H1 (cell line): ENCODE measurements at regions not wholly inside any gene's neighbourhood (a gene's known extent, or its start where the extent isn't known, plus 50 kb on each side); places are given as distances from the start of the nearest gene placed in this dataset.

Experiments used
- CTCF ChIA-PET: fragments of 300-600 bp; sonication (Branson Sonifier 250); formaldehyde crosslinking; loops from one replicate; lab custom pipeline; 2021; ENCODE audit not compliant: partially characterized antibody; lab: Charles Lee
- POLR2A ChIA-PET: fragments of 300-600 bp; sonication (Branson Sonifier 250); formaldehyde crosslinking; loops from one replicate; lab custom pipeline; 2021; ENCODE audit warnings: inconsistent platforms; ENCODE audit not compliant: partially characterized antibody; lab: Charles Lee
- DNase-seq, 2 experiments: peaks; one replicate each; pipeline versions ENCODE4 v3.0.0 to v3.0.0-alpha.2; 2010 to 2022; ENCODE audit warnings: low spot score in 2 of 2, low read depth in 1 of 2, mixed read lengths in 1 of 2
- FAIRE-seq: peaks from 2 replicates; lab custom pipeline; 2011; peaks lifted over from hg19 to GRCh38; lab: Jason Lieb, UNC
- H2AFZ ChIP-seq: 2 replicates; pipeline ENCODE4 v1.8.1; 2012; ENCODE audit warnings: low read length, inconsistent platforms
- H2AK5ac ChIP-seq: 2 replicates; pipeline ENCODE4 v1.6.1; 2013; ENCODE audit warnings: low read depth, low read length
- H2BK120ac ChIP-seq: replicated peaks from 2 replicates; pipeline ENCODE3; 2013; ENCODE audit warnings: low read depth, low read length, inconsistent platforms
- H2BK12ac ChIP-seq: 2 replicates; pipeline ENCODE4 v1.6.1; 2013; ENCODE audit warnings: low read depth, low read length
- H2BK15ac ChIP-seq: 2 replicates; pipeline ENCODE4 v1.6.1; 2013; ENCODE audit warnings: low read length
- H2BK20ac ChIP-seq: 2 replicates; pipeline ENCODE4 v1.6.1; 2013; ENCODE audit warnings: low read length
- H2BK5ac ChIP-seq: 2 replicates; pipeline ENCODE4 v1.6.1; 2013; ENCODE audit warnings: low read depth, low read length
- H3K14ac ChIP-seq: 2 replicates; pipeline ENCODE4 v1.6.1; 2013; ENCODE audit warnings: inconsistent platforms; ENCODE audit not compliant: insufficient read length
- H3K18ac ChIP-seq: 2 replicates; pipeline ENCODE4 v1.6.1; 2013; ENCODE audit warnings: low read length; ENCODE audit errors: extremely low read depth
- H3K23ac ChIP-seq: 2 replicates; pipeline ENCODE4 v1.6.1; 2013; ENCODE audit warnings: inconsistent platforms; ENCODE audit not compliant: insufficient read length
- H3K23me2 ChIP-seq: 2 replicates; pipeline ENCODE4 v1.6.1; 2013; ENCODE audit warnings: low read depth, low read length
- H3K27ac ChIP-seq: 2 replicates; pipeline ENCODE4 v1.6.1; 2011; ENCODE audit warnings: low read depth, low read length, inconsistent platforms
- H3K27me3 ChIP-seq, 4 experiments: replicated peaks in 1 of 4; 1 replicate in 1 of 4; 2 replicates in 3 of 4; pipeline versions ENCODE4 v1.6.1 to v1.8.1; 2011 to 2013; ENCODE audit warnings: low read length in 3 of 4, mild to moderate bottlenecking in 3 of 4, inconsistent platforms in 2 of 4, mixed read lengths in 2 of 4, moderate library complexity in 1 of 4; ENCODE audit not compliant: control insufficient read depth in 3 of 4, insufficient read depth in 3 of 4; ENCODE audit errors: extremely low read depth in 1 of 4
- H3K36me3 ChIP-seq, 4 experiments: 2 replicates each; pipeline versions ENCODE4 v1.6.1 to v1.8.1; 2011 to 2013; ENCODE audit warnings: mild to moderate bottlenecking in 4 of 4, low read length in 3 of 4, moderate library complexity in 2 of 4, control low read depth in 1 of 4, inconsistent platforms in 1 of 4; ENCODE audit not compliant: insufficient read depth in 4 of 4, control insufficient read depth in 2 of 4
- H3K4ac ChIP-seq: replicated peaks from 2 replicates; pipeline ENCODE3; 2013; ENCODE audit warnings: low read length, low read depth, mixed read lengths, inconsistent platforms; ENCODE audit not compliant: insufficient read length
- H3K4me1 ChIP-seq, 4 experiments: replicated peaks in 1 of 4; 1 replicate in 1 of 4; 2 replicates in 3 of 4; pipeline versions ENCODE4 v1.6.1 to v1.8.1; 2011 to 2013; ENCODE audit warnings: low read length in 3 of 4, inconsistent platforms in 2 of 4, mixed read lengths in 1 of 4; ENCODE audit not compliant: insufficient read depth in 4 of 4, control insufficient read depth in 3 of 4
- H3K4me2 ChIP-seq, 2 experiments: 2 replicates each; pipeline versions ENCODE4 v1.6.1 to v1.8.1; 2011 to 2013; ENCODE audit warnings: low read depth in 2 of 2, low read length in 2 of 2, control low read depth in 1 of 2, inconsistent platforms in 1 of 2, mild to moderate bottlenecking in 1 of 2; ENCODE audit not compliant: insufficient read depth in 1 of 2
- H3K4me3 ChIP-seq, 4 experiments: fragments of 200-600, 300-600 bp in 1 of 4; sonication (generic), shearing (Covaris generic), sonication (Bioruptor Twin) in 1 of 4; 2 replicates each; pipeline versions ENCODE4 v1.5.1 to v1.8.1; 2011 to 2016; ENCODE audit warnings: low read length in 4 of 4, low read depth in 3 of 4, control low read depth in 2 of 4, inconsistent platforms in 2 of 4, mild to moderate bottlenecking in 2 of 4, mixed read lengths in 1 of 4, moderate library complexity in 1 of 4; ENCODE audit not compliant: insufficient read depth in 2 of 4; ENCODE audit errors: extremely low read depth in 1 of 4
- H3K56ac ChIP-seq: replicated peaks from 2 replicates; pipeline ENCODE3; 2013; ENCODE audit warnings: low read depth, mild to moderate bottlenecking, mixed read lengths, low read length, inconsistent platforms; ENCODE audit not compliant: insufficient read length
- H3K79me1 ChIP-seq: 2 replicates; pipeline ENCODE4 v1.6.1; 2013; ENCODE audit warnings: low read depth, low read length, control low read depth
- H3K79me2 ChIP-seq, 2 experiments: 2 replicates each; pipeline versions ENCODE4 v1.6.1 to v1.8.1; 2012 to 2013; ENCODE audit warnings: low read length in 2 of 2, mild to moderate bottlenecking in 2 of 2, inconsistent platforms in 1 of 2; ENCODE audit not compliant: insufficient read depth in 2 of 2, control insufficient read depth in 1 of 2
- H3K9ac ChIP-seq, 4 experiments: replicated peaks in 1 of 4; 1 replicate in 1 of 4; 2 replicates in 3 of 4; pipeline versions ENCODE4 v1.6.1 to v1.8.1; 2011 to 2013; ENCODE audit warnings: low read depth in 3 of 4, low read length in 3 of 4, control low read depth in 2 of 4, mild to moderate bottlenecking in 2 of 4, moderate library complexity in 2 of 4, inconsistent platforms in 1 of 4; ENCODE audit errors: extremely low read depth in 1 of 4
- H3K9me3 ChIP-seq, 2 experiments: 2 replicates each; pipeline versions ENCODE4 v1.6.1 to v1.8.1; 2012 to 2013; ENCODE audit warnings: mild to moderate bottlenecking in 2 of 2, moderate library complexity in 2 of 2, control low read depth in 1 of 2, inconsistent platforms in 1 of 2, low read depth in 1 of 2, low read length in 1 of 2, mixed read lengths in 1 of 2; ENCODE audit not compliant: insufficient read depth in 2 of 2
- H4K20me1 ChIP-seq, 2 experiments: replicated peaks in 1 of 2; 2 replicates each; pipeline versions ENCODE3 to v1.8.1; 2011 to 2013; ENCODE audit warnings: inconsistent platforms in 2 of 2, low read length in 2 of 2, mild to moderate bottlenecking in 1 of 2; ENCODE audit not compliant: insufficient read depth in 2 of 2, control insufficient read depth in 1 of 2
- H4K5ac ChIP-seq: 2 replicates; pipeline ENCODE4 v1.6.1; 2013; ENCODE audit warnings: low read length, low read depth, mixed read lengths, inconsistent platforms; ENCODE audit not compliant: insufficient read length
- H4K8ac ChIP-seq: 2 replicates; pipeline ENCODE4 v1.8.0; 2013; ENCODE audit warnings: mild to moderate bottlenecking, moderate library complexity, low read length, inconsistent platforms; ENCODE audit not compliant: insufficient read depth; ENCODE audit errors: extremely low read depth
- H4K91ac ChIP-seq: replicated peaks from 2 replicates; pipeline ENCODE3; 2013; ENCODE audit warnings: low read length, mixed read lengths, inconsistent platforms; ENCODE audit not compliant: insufficient read length
- WGBS, 2 experiments: shearing (Covaris generic) in 1 of 2; methylation state at CpG; one replicate each; pipeline versions ENCODE4 v1.1.6 to v1.1.7; 2013 to 2015; ENCODE audit warnings: low lambda C conversion rate in 2 of 2, mixed read lengths in 2 of 2, inconsistent platforms in 1 of 2, low coverage in 1 of 2, missing lambda C conversion rate in 1 of 2; ENCODE audit not compliant: insufficient replicate concordance in 2 of 2, insufficient coverage in 1 of 2, insufficient read length in 1 of 2; ENCODE audit errors: extremely low coverage in 1 of 2, missing lambda C conversion rate in 1 of 2; 5-methylcytosine and 5-hydroxymethylcytosine counted together
- TF ChIP-seq, protein P1 (sequence below): IDR thresholded peaks from 2 replicates; pipeline ENCODE4 v1.6.1; 2011; ENCODE audit warnings: low read depth, mild to moderate bottlenecking, low read length; ENCODE audit not compliant: insufficient read depth

DNA sequence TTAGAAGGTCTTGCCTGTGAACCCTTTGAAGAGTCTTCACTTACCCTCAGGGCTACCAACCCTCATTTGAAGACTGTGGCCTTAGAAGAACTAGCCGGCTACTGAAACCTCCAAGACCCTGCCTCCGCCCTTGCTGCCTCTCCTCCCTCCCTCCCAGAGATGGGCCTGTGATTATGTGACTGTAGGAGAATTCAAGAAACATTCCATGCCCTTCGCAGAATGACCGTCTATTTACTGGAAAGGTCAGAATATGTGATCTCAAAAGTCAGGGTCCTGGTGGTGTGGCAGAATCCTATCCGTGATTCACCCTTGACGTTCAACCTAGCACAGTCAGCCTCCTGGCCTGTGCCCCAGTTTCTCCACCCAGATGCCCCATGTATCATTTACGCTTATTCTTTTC lies 109.6 kb downstream of the CTNND1 start:
- Histone ChIP-seq H2AFZ (no peak overlapping the region), H2AK5ac (no peak overlapping the region), H3K27ac (no peak overlapping the region), H3K36me3 (no peaks in the 10 kb centered on the region), H2BK5ac (peak overlapping the region; percentile 45; the same call in 1 of the 2 replicates), H3K14ac (no peak overlapping the region), H3K4me1 (peaks cover 7 to 14% (median 10%) of the 10 kb centered on the region in 4 experiments; a peak in 6 of 7 replicates), H3K9me3 (no peaks in the 10 kb centered on the region), H3K79me2 (no peaks in the 10 kb centered on the region), H3K27me3 (no peaks in the 10 kb centered on the region; a peak in 1 of 7 replicates), H3K9ac (no peak overlapping the region), H3K79me1 (no peaks in the 10 kb centered on the region), H3K23me2 (no peaks in the 10 kb centered on the region), H3K4ac (no peak overlapping the region), H2BK12ac (no peak overlapping the region), H3K4me3 (no peak overlapping the region), H4K20me1 (no peaks in the 10 kb centered on the region), H4K91ac (no peak overlapping the region), H3K4me2 (no peak overlapping the region), H2BK15ac (no peak overlapping the region), H3K56ac (no peak overlapping the region), H3K18ac (no peak overlapping the region), H4K8ac (no peak overlapping the region), H4K5ac (no peak overlapping the region), H3K23ac (no peak overlapping the region), H2BK20ac (peak overlapping the region; percentile 51; the same call in 1 of the 2 replicates), H2BK120ac (no peak overlapping the region)
- DNase-seq (no peak), FAIRE-seq (no peak)
- WGBS, 2 experiments = 91% methylated on average over 7 of the region's 7 CpGs; no CpG with 5 or more reads in 1 of the 2 experiments
- ChIA-PET POLR2A (no interaction called here), CTCF (no interaction called here)
- TF ChIP-seq, protein P1, sequence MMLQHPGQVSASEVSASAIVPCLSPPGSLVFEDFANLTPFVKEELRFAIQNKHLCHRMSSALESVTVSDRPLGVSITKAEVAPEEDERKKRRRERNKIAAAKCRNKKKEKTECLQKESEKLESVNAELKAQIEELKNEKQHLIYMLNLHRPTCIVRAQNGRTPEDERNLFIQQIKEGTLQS = no peak
